ENCODE measurements at regions not wholly inside any gene's neighbourhood (a gene's known extent, or its start where the extent isn't known, plus 50 kb on each side); places are given as distances from the start of the nearest gene placed in this dataset.
"Not testable (repeated sequence)": the region's sequence is repeated elsewhere in the genome, so short reads cannot be mapped to it uniquely, and the experiment has no call there.

GRCh38 chr2:11886899-11887298 is 140.5 kb downstream of the LPIN1 start:
- TF ChIP-seq EZH2, CTCF, EZH2phosphoT487 (IDR thresholded peaks at IDR 0.05): not testable (repeated sequence)
